GM10266 (cell line): ENCODE measurements at regions not wholly inside any gene's neighbourhood (a gene's known extent, or its start where the extent isn't known, plus 50 kb on each side); places are given as distances from the start of the nearest gene placed in this dataset.

Experiments
- DNase-seq: peaks from one replicate; pipeline ENCODE4 v3.0.0; 2012; ENCODE audit errors: extremely low spot score
- TF ChIP-seq, protein P1 (sequence below): IDR thresholded peaks from 2 replicates; pipeline ENCODE4 v1.5.1; 2012; ENCODE audit warnings: mild to moderate bottlenecking, low read depth; ENCODE audit not compliant: control insufficient read depth, insufficient read depth; ENCODE audit errors: missing control alignments

DNA sequence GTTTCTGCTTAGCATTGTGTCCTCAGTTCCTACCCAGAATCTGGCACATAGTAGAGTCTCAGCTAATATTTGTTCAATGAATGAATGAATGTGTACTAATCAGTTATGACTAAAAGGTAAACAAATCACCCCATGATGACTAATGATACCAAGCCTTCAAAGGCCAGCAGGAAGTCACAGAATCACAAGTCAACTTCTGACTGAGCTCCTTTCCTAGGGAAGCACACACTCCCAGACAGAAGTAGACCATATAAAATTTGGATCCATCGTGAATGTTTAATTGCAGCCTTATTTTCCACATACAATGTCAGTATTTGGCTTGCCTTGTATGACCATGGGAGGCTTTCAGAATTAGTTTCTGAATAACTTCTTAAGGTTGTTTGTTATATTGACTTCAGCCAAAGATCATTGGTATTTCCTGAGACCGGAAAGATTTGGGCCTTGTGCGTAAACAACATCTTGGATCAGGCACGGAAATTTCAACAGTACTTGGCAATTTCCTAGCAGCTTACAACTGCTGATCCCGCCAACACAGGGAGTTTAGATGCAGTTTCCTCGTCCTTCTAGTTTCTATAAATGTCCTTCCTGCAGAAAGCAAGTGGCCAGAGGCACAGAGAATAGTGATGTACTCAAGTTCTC lies 185.9 kb upstream of the ATP1B1 start:
- TF ChIP-seq, protein P1, sequence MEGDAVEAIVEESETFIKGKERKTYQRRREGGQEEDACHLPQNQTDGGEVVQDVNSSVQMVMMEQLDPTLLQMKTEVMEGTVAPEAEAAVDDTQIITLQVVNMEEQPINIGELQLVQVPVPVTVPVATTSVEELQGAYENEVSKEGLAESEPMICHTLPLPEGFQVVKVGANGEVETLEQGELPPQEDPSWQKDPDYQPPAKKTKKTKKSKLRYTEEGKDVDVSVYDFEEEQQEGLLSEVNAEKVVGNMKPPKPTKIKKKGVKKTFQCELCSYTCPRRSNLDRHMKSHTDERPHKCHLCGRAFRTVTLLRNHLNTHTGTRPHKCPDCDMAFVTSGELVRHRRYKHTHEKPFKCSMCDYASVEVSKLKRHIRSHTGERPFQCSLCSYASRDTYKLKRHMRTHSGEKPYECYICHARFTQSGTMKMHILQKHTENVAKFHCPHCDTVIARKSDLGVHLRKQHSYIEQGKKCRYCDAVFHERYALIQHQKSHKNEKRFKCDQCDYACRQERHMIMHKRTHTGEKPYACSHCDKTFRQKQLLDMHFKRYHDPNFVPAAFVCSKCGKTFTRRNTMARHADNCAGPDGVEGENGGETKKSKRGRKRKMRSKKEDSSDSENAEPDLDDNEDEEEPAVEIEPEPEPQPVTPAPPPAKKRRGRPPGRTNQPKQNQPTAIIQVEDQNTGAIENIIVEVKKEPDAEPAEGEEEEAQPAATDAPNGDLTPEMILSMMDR, result no peak
- no peak for DNase-seq

DNA sequence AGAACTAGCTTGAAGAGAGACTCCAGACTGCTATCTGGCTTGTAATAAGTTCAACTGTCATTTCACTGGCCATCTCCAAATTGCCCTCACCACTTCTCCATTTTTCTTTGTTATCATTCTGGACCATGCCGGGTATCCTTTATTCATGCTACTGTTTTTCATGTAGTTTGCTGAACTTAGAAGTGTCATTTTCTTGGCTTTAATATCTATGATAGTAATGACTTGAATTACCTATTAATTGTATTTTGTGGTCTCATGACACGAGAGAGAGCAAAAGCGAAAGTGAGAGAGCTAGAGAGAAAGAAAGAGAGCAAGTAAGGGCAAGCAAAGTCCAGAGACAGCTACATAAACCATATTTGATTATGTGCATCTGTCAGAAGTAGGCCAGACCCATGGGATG lies 184.9 kb upstream of the ATP1B1 start:
- TF ChIP-seq, protein P1, result no peak
- DNase-seq, result peak; percentile 13

DNA sequence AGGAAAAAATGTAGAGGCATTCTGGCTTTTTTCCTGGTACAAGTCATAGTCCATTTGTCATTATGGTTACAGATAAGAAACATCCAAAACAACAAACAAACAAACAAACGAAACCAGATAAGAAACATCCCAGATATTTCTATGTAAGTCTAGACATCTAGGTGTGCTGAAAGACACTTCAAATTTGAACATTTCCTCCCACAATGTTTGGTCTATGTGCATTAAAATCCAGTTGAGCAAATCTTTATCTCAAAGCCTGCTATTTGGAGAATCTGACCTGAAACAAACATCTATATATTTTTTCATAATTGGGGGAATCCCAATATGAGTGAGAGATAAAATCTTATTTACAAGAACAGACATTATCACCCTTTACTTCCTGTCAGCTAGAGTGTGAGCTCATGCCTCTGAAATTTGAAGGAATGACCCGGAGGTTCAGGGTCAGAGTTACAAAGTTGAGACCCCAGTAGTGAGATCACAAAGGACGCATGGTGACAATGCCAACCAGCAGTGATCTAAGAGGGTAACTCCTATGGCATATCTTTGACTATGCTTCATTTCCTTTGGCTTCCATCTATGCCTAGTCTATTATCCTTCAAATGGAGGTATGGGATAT lies 182.9 kb upstream of the ATP1B1 start:
- TF ChIP-seq, protein P1, result no peak
- no peak for DNase-seq

DNA sequence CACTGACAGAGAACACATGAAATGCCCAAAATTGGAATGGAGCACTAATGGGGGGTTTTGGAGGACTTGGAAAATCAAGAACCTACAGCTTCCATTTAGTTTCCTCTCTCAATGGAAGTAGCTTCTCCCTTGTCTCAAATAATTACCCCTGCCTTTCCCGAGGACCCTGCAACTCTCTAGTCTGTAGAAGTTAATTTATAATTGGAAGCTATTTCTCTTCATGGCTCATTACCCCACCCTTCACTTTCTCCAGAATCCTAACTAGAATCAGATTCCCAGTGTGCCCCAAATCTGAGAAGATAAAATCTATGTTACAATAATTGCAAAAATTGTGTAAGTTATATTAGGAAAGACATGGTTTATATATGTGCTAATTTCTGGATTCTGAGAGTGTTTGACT lies 181.5 kb upstream of the ATP1B1 start:
- TF ChIP-seq, protein P1, result no peak
- DNase-seq, result no peak

DNA sequence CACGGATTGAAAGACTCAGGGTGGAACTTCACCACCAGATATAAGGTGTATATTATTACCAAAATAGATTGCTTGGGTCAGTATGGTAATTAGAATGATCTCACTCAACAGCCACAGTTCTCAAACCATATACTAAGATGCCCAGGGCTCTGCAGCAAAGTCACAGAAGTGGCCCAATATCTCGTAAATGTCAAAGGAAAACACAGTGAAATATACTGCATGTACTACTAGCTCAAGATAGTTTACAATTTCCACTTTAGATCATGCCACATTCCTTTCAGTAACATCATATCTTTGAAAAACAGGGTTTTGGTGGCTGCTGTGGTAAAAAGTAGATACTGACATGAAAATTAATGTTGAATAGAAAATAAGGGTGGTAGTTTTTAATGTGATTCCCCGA lies 180.3 kb upstream of the ATP1B1 start:
- no peak for DNase-seq
- TF ChIP-seq, protein P1, result no peak

DNA sequence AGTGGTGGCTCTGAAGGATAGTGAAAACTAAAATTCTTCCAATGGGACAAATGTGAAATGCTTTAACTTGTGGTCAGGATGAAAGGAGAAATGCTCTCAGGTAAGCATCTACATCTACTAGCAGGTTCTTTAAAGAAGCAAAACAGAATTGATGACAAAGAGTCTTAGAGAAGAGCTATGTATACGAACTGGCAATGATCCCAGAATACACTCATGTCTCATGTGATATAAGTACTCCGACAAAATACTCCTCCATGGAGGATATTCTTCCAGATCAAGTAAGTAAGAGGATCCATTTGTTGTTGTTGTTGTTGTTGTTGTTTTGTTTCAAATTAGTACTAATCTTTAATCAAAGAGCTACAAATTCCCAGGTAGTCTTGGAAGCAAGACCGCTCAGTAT lies 174.0 kb upstream of the ATP1B1 start:
- DNase-seq, result no peak
- TF ChIP-seq, protein P1, result no peak

DNA sequence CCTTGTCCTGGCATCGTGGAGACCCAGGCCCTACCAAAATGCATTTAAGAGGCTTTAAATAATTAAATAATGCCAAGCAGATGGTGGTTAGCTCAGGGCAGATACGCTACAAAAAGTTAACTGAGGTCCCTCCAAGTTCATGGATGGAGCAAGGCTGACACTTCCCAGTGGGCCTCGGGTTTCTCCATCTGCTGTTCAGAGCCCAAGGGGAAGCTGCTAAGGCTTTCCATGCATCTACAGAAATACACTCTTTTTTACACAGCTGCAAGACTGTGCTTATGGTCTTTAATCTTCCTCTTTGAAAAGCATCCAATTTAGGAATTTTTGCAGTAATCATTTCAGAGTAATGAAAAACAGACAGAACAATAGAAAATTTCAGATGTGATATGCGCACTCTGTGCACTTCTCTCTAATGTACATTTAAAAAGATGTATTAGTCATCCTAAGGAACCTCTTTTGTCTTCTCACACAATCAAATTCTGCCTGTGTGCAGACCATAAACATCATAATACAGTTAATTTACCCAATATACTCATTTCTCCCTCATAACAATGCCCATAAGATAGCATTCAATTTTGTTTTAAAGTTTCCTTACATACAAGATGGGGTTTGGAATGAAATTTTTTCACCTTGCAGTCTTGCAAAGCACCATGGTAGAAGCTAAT lies 173.2 kb upstream of the ATP1B1 start:
- TF ChIP-seq, protein P1, result no peak
- no peak for DNase-seq
